WI38 (cell line): ENCODE measurements at regions not wholly inside any gene's neighbourhood (a gene's known extent, or its start where the extent isn't known, plus 50 kb on each side); places are given as distances from the start of the nearest gene placed in this dataset.

ENCODE experiments used
- H3K4me3 ChIP-seq: 2 replicates; pipeline ENCODE4 v1.5.1; 2011; ENCODE audit warnings: low read depth, mild to moderate bottlenecking, control low read depth, low read length
- TF ChIP-seq, protein P1 (sequence below): IDR thresholded peaks from 2 replicates; pipeline ENCODE4 v1.5.1; 2012; ENCODE audit warnings: low read depth, mild to moderate bottlenecking, control low read depth, low read length

DNA sequence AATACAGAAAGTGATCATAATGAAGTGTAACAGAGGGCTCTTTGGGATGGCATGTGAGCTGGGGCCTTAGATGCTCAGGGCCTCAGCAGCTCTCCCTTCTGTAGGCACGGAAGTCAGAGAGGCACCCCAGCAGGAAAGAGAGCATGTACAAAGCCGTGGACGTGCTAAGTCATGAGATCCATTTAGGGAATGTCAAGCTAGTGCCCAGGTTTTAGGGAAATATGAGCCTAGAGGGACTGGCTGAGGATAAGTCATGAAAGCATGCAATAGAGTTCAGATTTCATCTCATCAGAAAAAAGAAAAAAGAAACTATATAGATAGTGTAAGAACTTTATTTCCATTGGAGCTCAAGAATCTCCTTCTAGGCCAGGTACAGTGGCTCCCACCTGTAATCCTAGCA, 379.5 kb upstream of the KLF4 start:
- TF ChIP-seq, protein P1, sequence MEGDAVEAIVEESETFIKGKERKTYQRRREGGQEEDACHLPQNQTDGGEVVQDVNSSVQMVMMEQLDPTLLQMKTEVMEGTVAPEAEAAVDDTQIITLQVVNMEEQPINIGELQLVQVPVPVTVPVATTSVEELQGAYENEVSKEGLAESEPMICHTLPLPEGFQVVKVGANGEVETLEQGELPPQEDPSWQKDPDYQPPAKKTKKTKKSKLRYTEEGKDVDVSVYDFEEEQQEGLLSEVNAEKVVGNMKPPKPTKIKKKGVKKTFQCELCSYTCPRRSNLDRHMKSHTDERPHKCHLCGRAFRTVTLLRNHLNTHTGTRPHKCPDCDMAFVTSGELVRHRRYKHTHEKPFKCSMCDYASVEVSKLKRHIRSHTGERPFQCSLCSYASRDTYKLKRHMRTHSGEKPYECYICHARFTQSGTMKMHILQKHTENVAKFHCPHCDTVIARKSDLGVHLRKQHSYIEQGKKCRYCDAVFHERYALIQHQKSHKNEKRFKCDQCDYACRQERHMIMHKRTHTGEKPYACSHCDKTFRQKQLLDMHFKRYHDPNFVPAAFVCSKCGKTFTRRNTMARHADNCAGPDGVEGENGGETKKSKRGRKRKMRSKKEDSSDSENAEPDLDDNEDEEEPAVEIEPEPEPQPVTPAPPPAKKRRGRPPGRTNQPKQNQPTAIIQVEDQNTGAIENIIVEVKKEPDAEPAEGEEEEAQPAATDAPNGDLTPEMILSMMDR: no peak
- no peak overlapping the region for H3K4me3 ChIP-seq

DNA sequence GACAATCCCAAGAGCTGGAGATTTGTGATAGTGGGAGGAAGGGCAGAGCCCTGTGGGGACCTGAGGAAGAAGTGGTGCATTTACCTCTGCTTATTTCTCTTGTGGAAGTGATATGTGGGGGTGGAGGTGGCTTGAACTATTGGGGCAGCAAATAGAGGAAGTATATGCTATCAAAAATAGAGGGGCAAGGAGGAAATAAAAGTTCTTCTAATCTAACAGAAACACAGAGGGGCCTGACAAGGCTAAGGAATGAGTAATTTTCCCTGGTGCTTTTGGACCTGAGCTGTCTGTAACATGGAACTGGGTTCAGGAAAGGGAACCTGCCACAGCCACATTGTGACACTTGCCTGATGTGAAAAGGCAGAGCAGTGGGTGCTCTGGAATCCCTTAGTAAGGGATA, 378.6 kb upstream of the KLF4 start:
- TF ChIP-seq, protein P1: no peak
- H3K4me3 ChIP-seq: no peak overlapping the region

DNA sequence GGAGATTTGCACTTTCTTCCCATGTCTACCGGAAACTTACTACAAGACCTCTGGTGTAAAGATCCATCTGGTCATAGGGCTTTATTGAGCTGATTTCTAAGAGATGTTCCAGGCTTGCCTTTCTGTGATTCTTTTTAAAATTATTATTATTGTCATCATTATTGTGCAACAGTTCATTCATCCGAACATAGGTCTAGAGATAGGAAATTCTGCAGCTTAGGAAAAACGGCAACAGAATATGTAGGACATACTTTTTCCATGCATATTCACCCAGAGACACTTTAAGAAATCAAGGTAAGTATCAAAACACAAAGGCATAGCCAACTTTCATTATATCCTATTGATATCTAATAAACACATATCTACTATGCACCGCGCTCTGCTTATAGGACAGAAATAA, 378.2 kb upstream of the KLF4 start:
- TF ChIP-seq, protein P1: no peak

DNA sequence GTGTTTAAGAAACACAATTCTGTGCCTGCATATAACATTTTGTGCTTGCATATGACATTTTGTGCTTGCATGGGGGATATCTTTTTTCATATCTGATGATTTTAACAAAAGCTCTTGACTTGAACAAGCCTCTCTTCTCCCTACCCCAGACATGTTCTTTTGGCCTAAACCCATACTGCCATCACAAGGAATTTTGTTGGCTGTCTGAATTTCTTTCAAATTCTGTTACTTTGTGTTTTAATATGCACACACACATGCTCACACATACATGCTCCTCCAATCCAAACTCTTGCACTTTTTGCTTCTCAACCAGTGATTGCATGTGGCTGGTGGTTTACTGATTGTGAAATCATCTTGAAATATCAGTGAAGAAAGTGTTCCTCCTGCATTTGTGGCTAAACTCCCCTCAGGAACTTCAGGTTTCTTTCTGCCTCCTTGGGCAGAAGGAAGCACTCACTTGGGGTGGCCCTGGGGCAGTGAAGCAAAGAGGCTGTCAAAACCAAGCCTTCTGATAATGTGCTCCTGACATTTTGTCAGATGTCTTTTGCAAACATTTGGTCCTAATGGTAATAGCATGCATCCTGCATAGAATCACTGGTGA, 377.2 kb upstream of the KLF4 start:
- no peak overlapping the region for H3K4me3 ChIP-seq
- TF ChIP-seq, protein P1: no peak

More for the DNA sequence above, 378.2 kb upstream of the KLF4 start:
- no peak overlapping the region for H3K4me3 ChIP-seq

DNA sequence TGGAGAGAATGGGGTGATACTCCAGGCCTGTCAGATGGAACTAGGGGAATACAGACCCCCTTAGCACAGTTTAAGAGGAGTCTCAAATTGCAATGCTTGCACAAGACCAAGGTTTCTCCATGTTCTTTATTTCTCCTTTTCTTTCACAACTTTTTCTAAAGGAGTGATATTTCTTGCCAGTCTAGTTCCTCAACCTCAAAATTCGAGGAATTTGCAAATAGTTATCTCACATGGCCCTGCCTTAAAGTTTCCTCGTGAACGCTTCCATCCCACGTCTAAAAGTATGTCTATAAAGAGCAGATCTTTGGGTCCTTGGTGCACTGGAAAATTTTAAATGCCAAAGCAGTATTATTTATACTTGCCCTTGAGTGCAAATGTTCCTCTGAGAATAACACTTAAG, 373.8 kb upstream of the KLF4 start:
- TF ChIP-seq, protein P1: no peak
- H3K4me3 ChIP-seq: no peak overlapping the region

DNA sequence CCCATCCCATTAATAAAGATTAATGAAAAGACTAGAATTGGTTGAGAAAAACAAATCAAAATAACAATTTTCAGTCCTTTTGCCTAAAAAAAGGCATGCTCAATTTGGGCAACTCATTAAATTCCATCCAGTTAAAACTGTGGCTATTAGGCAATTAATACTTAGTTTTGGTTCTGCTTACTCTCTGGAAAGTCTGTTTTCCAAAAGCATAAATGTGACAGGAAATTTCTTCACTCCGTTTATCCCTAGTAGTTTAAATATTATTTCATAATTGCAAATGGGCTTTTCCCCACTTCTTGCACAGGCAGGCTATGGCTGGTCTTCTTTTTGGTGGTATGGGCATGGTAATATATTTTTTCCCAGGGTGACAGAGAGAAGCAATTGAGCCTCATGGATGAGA, 373.3 kb upstream of the KLF4 start:
- TF ChIP-seq, protein P1: no peak
- H3K4me3 ChIP-seq: no peak overlapping the region

DNA sequence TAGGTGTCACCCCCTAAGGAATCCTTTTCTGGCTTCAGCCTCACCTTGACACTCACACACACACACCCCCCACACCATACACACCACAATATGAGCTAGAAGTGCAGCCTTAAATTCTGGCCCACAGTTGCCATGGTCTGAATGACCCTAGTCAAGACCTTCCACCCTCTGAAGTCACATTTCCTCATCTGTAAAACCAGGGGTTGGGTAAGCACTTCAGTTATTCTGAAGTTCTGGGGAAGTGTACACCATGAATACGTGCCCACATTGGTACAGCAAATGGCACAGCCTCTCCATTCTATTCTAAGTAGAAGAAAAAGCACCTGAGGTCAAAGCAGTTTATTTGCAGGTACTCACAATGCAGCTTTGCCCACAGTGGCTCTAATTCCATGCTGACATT, 372.8 kb upstream of the KLF4 start:
- TF ChIP-seq, protein P1: no peak

More for the DNA sequence above, 372.8 kb upstream of the KLF4 start:
- H3K4me3 ChIP-seq: no peak overlapping the region
